Activated CD8-positive, alpha-beta T cell treated with anti-CD3 and anti-CD28 coated beads for 36 hours (primary cell): ENCODE measurements at regions not wholly inside any gene's neighbourhood (a gene's known extent, or its start where the extent isn't known, plus 50 kb on each side); places are given as distances from the start of the nearest gene placed in this dataset.

Experiments used
- ATAC-seq: fragments of 200-7000 bp; cut with Tn5 transposase; one replicate; pipeline ENCODE4 v1.10.0; 2021; ENCODE audit warnings: mild to moderate bottlenecking, moderate library complexity
- CTCF ChIA-PET: fragments of 350-600 bp; sonication (Branson Sonifier 250); formaldehyde crosslinking; loops from one replicate; lab custom pipeline; 2021; ENCODE audit warnings: antibody characterized with exemption; lab: Charles Lee
- POLR2A ChIA-PET: fragments of 350-600 bp; sonication (Branson Sonifier 250); formaldehyde crosslinking; loops from one replicate; lab custom pipeline; 2021; ENCODE audit warnings: antibody characterized with exemption; lab: Charles Lee
- DNase-seq: peaks from one replicate; pipeline ENCODE4 v3.0.0-alpha.2; 2020
- H3K27ac Mint-ChIP-seq: one replicate; pipeline ENCODE4 v1.8.0; 2021; ENCODE audit warnings: mild to moderate bottlenecking, mixed read lengths
- H3K27me3 Mint-ChIP-seq: one replicate; pipeline ENCODE4 v1.8.0; 2021; ENCODE audit warnings: mixed read lengths
- H3K36me3 Mint-ChIP-seq: one replicate; pipeline ENCODE4 v1.8.0; 2021; ENCODE audit warnings: low read depth, mixed read lengths
- H3K4me1 Mint-ChIP-seq: one replicate; pipeline ENCODE4 v1.8.0; 2021; ENCODE audit warnings: low read depth, mixed read lengths
- H3K4me3 Mint-ChIP-seq: one replicate; pipeline ENCODE4 v1.8.0; 2021; ENCODE audit warnings: mild to moderate bottlenecking, moderate library complexity, mixed read lengths
- H3K9me3 Mint-ChIP-seq: one replicate; pipeline ENCODE4 v1.8.0; 2021; ENCODE audit warnings: mixed read lengths
- intact Hi-C: fragments of 100-400 bp; cut with micrococcal nuclease; formaldehyde crosslinking; loops from one replicate; pipeline ENCODE4 v1.10.0; 2022
- TF ChIP-seq, protein P1 (sequence below): fragments of 200-600 bp; IDR thresholded peaks from one replicate; pipeline ENCODE4 v1.8.0; 2022; ENCODE audit warnings: antibody characterized with exemption, mild to moderate bottlenecking

DNA sequence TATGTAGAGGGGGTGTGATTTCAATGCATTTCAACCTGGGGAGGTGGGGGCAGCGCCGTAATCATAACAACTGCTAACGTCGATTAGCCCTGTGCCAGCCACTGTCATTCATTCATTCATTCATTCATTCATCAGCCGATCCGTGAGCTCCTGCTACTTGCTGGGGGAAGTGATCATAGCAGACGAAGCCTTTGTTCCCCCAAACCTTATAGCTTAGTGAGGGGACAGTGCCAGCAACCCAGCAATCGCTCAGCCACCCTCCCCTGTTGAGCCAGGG lies 106.5 kb upstream of the GSE1 start:
- Mint-ChIP-seq H3K4me3 (no peak overlapping the region), H3K4me1 (no peaks in the 10 kb centered on the region), H3K27ac (no peak overlapping the region), H3K36me3 (no peaks in the 10 kb centered on the region), H3K27me3 (no peaks in the 10 kb centered on the region), H3K9me3 (no peaks in the 10 kb centered on the region)
- DNase-seq (no peak), ATAC-seq (no peak)
- ChIA-PET CTCF (interaction anchor here (1.0 kb wide), 1 partner anchor 40 kb away, joined by 3 read pairs; no protein-coding TSS in a partner anchor), POLR2A (no interaction called here)
- TF ChIP-seq, protein P1, sequence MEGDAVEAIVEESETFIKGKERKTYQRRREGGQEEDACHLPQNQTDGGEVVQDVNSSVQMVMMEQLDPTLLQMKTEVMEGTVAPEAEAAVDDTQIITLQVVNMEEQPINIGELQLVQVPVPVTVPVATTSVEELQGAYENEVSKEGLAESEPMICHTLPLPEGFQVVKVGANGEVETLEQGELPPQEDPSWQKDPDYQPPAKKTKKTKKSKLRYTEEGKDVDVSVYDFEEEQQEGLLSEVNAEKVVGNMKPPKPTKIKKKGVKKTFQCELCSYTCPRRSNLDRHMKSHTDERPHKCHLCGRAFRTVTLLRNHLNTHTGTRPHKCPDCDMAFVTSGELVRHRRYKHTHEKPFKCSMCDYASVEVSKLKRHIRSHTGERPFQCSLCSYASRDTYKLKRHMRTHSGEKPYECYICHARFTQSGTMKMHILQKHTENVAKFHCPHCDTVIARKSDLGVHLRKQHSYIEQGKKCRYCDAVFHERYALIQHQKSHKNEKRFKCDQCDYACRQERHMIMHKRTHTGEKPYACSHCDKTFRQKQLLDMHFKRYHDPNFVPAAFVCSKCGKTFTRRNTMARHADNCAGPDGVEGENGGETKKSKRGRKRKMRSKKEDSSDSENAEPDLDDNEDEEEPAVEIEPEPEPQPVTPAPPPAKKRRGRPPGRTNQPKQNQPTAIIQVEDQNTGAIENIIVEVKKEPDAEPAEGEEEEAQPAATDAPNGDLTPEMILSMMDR, result no peak
- intact Hi-C loops, result no loop called here

DNA sequence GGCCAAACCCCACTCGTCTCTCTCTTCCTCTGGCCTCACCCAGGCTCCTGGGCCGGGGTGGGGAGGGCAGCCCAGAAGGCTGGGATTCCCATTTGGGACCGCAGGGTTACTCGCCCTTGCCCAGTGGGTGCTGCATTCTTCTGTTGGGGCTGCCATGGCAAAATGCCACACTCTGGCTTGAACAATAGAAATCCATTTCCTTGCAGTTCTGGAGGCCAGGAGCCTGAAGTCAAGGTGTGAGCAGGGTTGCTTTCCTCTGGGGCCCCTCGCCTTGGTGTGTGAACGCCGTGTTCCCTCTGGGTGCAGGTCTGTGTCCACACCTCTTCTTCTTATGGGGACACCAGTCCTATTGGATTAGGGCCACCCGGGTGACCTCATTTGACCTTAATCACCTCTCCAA lies 105.8 kb upstream of the GSE1 start:
- no peaks in the 10 kb centered on the region for H3K27me3 Mint-ChIP-seq

DNA sequence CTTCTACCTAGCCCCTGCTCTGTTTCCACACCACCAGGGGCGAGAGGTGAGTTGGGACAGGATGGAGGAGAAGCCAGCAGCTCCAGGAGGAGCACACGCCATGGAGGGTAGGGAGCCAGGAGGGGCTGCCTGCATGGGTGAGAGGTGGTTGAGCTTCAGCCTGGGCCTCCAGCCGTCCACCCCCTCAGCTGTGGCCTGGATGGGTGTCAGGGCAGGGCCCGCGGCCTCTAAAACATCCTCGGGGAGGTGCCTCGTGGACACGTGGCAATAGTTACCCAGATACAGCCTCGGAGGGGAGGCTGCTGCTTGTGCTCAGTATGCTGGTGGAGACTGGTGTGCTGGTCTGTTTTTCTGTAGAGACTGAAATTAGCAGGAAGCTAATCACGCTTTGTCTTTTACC lies 104.7 kb upstream of the GSE1 start:
- Mint-ChIP-seq H3K4me3 (no peak overlapping the region), H3K27ac (no peak overlapping the region), H3K9me3 (no peaks in the 10 kb centered on the region), H3K36me3 (no peaks in the 10 kb centered on the region), H3K27me3 (no peaks in the 10 kb centered on the region), H3K4me1 (no peaks in the 10 kb centered on the region)
- CTCF ChIA-PET, result no interaction called here
- intact Hi-C loops, result no loop called here
- ATAC-seq (no peak), DNase-seq (no peak)
- POLR2A ChIA-PET, result no interaction called here
- TF ChIP-seq, protein P1, result no peak

More for the DNA sequence above, 105.8 kb upstream of the GSE1 start:
- H3K9me3 Mint-ChIP-seq, result no peaks in the 10 kb centered on the region
- no peaks in the 10 kb centered on the region for H3K4me1 Mint-ChIP-seq
- ChIA-PET POLR2A (no interaction called here), CTCF (no interaction called here)
- no peak for DNase-seq
- H3K27ac Mint-ChIP-seq, result no peak overlapping the region
- intact Hi-C loops, result no loop called here
- H3K4me3 Mint-ChIP-seq, result no peak overlapping the region
- TF ChIP-seq, protein P1, result no peak
- ATAC-seq, result no peak
- H3K36me3 Mint-ChIP-seq, result no peaks in the 10 kb centered on the region

DNA sequence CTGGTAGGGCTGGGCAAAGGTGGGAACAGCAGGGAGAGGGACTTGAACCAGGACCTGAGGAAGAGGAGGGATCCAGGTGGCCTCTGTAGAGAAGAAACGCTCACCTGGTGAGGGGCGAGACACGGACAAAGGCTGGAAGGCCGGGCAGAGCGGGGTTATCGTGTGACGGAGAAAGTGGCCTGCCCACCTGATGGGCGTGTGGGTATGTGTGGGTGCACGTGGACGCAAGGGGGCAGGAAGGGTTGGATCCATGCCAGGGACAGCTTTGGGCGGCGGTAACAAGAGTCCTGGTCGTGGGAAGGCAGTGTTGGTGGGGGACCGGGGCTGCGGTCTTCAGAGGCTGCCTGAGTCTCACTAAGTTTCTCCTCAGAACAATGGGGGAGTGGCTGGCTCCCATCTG lies 104.1 kb upstream of the GSE1 start:
- ChIA-PET CTCF (no interaction called here), POLR2A (no interaction called here)
- intact Hi-C loops, result no loop called here
- H3K4me1 Mint-ChIP-seq, result no peaks in the 10 kb centered on the region
- ATAC-seq (no peak), DNase-seq (no peak)
- H3K27ac Mint-ChIP-seq, result no peak overlapping the region
- no peak overlapping the region for H3K4me3 Mint-ChIP-seq
- no peaks in the 10 kb centered on the region for H3K36me3 Mint-ChIP-seq
- TF ChIP-seq, protein P1, result no peak
- H3K27me3 Mint-ChIP-seq, result no peaks in the 10 kb centered on the region
- H3K9me3 Mint-ChIP-seq, result no peaks in the 10 kb centered on the region

DNA sequence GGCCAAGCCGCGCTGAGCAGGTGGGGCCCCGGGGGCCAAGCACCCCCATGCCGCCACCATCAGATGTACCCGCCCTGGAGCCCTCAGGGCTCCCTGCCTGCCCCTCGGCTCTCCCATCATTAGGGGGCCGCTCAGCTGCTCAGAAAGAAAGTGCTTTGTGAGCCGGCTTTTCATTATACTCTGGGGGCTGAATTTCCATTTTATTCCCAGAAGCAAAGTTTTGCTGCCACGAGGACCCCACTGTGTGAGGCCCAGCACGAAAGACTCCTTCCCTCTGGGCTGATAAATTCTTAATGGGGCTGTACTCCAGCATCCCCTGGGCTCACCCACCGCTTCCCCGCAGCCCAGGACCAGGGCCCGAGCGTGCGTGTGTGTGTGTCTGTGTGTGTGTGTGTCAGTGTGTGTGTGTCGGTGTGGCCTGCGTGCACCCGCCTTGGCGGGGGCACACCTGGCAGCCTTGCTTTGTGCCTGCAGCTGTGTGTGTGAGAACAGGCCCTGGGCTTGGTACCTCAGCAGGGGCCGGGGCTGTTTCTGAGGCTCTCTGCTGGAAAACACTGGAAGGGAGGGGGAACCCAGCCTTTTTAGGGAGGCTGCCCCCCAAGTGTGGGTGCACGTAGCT lies 103.0 kb upstream of the GSE1 start:
- Mint-ChIP-seq H3K36me3 (no peaks in the 10 kb centered on the region), H3K4me3 (no peak overlapping the region), H3K27me3 (no peaks in the 10 kb centered on the region), H3K27ac (no peak overlapping the region), H3K9me3 (no peaks in the 10 kb centered on the region), H3K4me1 (no peaks in the 10 kb centered on the region)
- TF ChIP-seq, protein P1, result no peak
- DNase-seq, result no peak
- intact Hi-C loops, result no loop called here
- POLR2A ChIA-PET, result no interaction called here
- no peak for ATAC-seq
- CTCF ChIA-PET, result no interaction called here
